ENCODE measurements at regions not wholly inside any gene's neighbourhood (a gene's known extent, or its start where the extent isn't known, plus 50 kb on each side); places are given as distances from the start of the nearest gene placed in this dataset.

- TF ChIP-seq CTCF (IDR thresholded peaks at IDR 0.05; ENCODE audit: insufficient read depth, low read length) (no peak), REST (IDR thresholded peaks at IDR 0.05; ENCODE audit: insufficient replicate concordance, low read depth) (no peak)
Observed at GRCh38 chr1:244241438-244241837, 190.4 kb downstream of the ZBTB18 start.
